H1 (cell line): ENCODE measurements at regions not wholly inside any gene's neighbourhood (a gene's known extent, or its start where the extent isn't known, plus 50 kb on each side); places are given as distances from the start of the nearest gene placed in this dataset.

Experiments used
- TF ChIP-seq, protein P1 (sequence below): fragments of 300-600 bp; sonication (generic); IDR thresholded peaks from 2 replicates; pipeline ENCODE4 v1.7.1; 2012; ENCODE audit warnings: low read length, moderate library complexity, mild to moderate bottlenecking, inconsistent platforms; ENCODE audit not compliant: insufficient replicate concordance

DNA sequence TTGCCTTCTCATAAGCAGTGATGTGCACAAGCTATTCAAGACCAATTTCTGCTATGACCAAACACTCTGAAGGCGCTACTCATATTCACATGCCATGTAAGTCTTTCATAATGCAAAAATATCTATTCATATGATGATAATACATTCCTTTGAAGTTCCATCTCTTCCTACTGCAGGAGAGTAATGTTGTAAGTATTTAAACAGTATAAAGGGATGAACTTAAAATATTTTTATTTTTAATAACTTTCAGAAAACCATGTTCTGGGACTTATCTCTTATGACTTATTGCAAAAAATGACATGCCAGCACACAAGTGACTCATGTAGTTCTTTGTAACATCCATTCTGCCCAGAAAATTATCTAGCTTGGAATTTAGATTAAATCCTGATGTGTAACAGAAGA, 376.4 kb downstream of the KCTD16 start (continued):
- TF ChIP-seq, protein P1, sequence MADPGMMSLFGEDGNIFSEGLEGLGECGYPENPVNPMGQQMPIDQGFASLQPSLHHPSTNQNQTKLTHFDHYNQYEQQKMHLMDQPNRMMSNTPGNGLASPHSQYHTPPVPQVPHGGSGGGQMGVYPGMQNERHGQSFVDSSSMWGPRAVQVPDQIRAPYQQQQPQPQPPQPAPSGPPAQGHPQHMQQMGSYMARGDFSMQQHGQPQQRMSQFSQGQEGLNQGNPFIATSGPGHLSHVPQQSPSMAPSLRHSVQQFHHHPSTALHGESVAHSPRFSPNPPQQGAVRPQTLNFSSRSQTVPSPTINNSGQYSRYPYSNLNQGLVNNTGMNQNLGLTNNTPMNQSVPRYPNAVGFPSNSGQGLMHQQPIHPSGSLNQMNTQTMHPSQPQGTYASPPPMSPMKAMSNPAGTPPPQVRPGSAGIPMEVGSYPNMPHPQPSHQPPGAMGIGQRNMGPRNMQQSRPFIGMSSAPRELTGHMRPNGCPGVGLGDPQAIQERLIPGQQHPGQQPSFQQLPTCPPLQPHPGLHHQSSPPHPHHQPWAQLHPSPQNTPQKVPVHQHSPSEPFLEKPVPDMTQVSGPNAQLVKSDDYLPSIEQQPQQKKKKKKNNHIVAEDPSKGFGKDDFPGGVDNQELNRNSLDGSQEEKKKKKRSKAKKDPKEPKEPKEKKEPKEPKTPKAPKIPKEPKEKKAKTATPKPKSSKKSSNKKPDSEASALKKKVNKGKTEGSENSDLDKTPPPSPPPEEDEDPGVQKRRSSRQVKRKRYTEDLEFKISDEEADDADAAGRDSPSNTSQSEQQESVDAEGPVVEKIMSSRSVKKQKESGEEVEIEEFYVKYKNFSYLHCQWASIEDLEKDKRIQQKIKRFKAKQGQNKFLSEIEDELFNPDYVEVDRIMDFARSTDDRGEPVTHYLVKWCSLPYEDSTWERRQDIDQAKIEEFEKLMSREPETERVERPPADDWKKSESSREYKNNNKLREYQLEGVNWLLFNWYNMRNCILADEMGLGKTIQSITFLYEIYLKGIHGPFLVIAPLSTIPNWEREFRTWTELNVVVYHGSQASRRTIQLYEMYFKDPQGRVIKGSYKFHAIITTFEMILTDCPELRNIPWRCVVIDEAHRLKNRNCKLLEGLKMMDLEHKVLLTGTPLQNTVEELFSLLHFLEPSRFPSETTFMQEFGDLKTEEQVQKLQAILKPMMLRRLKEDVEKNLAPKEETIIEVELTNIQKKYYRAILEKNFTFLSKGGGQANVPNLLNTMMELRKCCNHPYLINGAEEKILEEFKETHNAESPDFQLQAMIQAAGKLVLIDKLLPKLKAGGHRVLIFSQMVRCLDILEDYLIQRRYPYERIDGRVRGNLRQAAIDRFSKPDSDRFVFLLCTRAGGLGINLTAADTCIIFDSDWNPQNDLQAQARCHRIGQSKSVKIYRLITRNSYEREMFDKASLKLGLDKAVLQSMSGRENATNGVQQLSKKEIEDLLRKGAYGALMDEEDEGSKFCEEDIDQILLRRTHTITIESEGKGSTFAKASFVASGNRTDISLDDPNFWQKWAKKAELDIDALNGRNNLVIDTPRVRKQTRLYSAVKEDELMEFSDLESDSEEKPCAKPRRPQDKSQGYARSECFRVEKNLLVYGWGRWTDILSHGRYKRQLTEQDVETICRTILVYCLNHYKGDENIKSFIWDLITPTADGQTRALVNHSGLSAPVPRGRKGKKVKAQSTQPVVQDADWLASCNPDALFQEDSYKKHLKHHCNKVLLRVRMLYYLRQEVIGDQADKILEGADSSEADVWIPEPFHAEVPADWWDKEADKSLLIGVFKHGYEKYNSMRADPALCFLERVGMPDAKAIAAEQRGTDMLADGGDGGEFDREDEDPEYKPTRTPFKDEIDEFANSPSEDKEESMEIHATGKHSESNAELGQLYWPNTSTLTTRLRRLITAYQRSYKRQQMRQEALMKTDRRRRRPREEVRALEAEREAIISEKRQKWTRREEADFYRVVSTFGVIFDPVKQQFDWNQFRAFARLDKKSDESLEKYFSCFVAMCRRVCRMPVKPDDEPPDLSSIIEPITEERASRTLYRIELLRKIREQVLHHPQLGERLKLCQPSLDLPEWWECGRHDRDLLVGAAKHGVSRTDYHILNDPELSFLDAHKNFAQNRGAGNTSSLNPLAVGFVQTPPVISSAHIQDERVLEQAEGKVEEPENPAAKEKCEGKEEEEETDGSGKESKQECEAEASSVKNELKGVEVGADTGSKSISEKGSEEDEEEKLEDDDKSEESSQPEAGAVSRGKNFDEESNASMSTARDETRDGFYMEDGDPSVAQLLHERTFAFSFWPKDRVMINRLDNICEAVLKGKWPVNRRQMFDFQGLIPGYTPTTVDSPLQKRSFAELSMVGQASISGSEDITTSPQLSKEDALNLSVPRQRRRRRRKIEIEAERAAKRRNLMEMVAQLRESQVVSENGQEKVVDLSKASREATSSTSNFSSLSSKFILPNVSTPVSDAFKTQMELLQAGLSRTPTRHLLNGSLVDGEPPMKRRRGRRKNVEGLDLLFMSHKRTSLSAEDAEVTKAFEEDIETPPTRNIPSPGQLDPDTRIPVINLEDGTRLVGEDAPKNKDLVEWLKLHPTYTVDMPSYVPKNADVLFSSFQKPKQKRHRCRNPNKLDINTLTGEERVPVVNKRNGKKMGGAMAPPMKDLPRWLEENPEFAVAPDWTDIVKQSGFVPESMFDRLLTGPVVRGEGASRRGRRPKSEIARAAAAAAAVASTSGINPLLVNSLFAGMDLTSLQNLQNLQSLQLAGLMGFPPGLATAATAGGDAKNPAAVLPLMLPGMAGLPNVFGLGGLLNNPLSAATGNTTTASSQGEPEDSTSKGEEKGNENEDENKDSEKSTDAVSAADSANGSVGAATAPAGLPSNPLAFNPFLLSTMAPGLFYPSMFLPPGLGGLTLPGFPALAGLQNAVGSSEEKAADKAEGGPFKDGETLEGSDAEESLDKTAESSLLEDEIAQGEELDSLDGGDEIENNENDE, result no peak
